Smooth muscle cell (in vitro differentiated cells): ENCODE measurements at regions not wholly inside any gene's neighbourhood (a gene's known extent, or its start where the extent isn't known, plus 50 kb on each side); places are given as distances from the start of the nearest gene placed in this dataset.

Experiments
- DNase-seq: peaks from one replicate; lab custom pipeline; 2025; ENCODE audit not compliant: unreplicated experiment; lab: John Stamatoyannopoulos, UW
- H2AFZ ChIP-seq: fragments of 200-600 bp; sonication (generic); 2 replicates; pipeline ENCODE4 v1.6.0; 2016; ENCODE audit warnings: antibody characterized with exemption, low read depth, mild to moderate bottlenecking
- H3F3A ChIP-seq: fragments of 200-600 bp; sonication (generic); 2 replicates; pipeline ENCODE4 v1.6.0; 2017; ENCODE audit warnings: antibody characterized with exemption, low read depth
- H3K27ac ChIP-seq: fragments of 200-600 bp; sonication (generic); 2 replicates; pipeline ENCODE4 v1.5.1; 2016; ENCODE audit warnings: low read depth, mild to moderate bottlenecking
- H3K27me3 ChIP-seq: fragments of 200-600 bp; sonication (generic); 2 replicates; pipeline ENCODE4 v1.6.1; 2016; ENCODE audit warnings: low read depth, mild to moderate bottlenecking
- H3K36me3 ChIP-seq: fragments of 200-600 bp; sonication (generic); 2 replicates; pipeline ENCODE4 v1.5.1; 2016; ENCODE audit warnings: low read depth
- H3K4me1 ChIP-seq: fragments of 200-600 bp; sonication (generic); 2 replicates; pipeline ENCODE4 v1.5.1; 2016; ENCODE audit warnings: low read depth
- H3K4me2 ChIP-seq: fragments of 200-600 bp; sonication (generic); 2 replicates; pipeline ENCODE4 v1.6.0; 2016; ENCODE audit warnings: mild to moderate bottlenecking
- H3K4me3 ChIP-seq: fragments of 200-600 bp; sonication (generic); 2 replicates; pipeline ENCODE4 v1.5.1; 2016; ENCODE audit warnings: mild to moderate bottlenecking
- H3K79me2 ChIP-seq: fragments of 200-600 bp; sonication (generic); 2 replicates; pipeline ENCODE4 v1.6.0; 2016; ENCODE audit warnings: low read depth, mild to moderate bottlenecking
- H3K9ac ChIP-seq: fragments of 200-600 bp; sonication (generic); 2 replicates; pipeline ENCODE4 v1.6.0; 2016; ENCODE audit warnings: low read depth
- H3K9me3 ChIP-seq: fragments of 200-600 bp; sonication (generic); replicated peaks from 2 replicates; pipeline ENCODE4 v1.5.1; 2016; ENCODE audit warnings: low read depth
- H4K20me1 ChIP-seq: fragments of 200-600 bp; sonication (generic); 2 replicates; pipeline ENCODE4 v1.6.0; 2016; ENCODE audit warnings: low read depth
- CTCF ChIP-seq: fragments of 200-600 bp; sonication (generic); IDR thresholded peaks from 2 replicates; pipeline ENCODE4 v1.5.1; 2017; ENCODE audit warnings: borderline replicate concordance, mild to moderate bottlenecking, antibody characterized with exemption; ENCODE audit not compliant: insufficient read depth, poor library complexity, severe bottlenecking
- WGBS: methylation state at CpG from one replicate; pipeline ENCODE4 v1.1.7; 2016; ENCODE audit warnings: low lambda C conversion rate; 5-methylcytosine and 5-hydroxymethylcytosine counted together

GRCh38 chr5:6840136-6840793, 127.0 kb downstream of the TENT4A start:
- no peak overlapping the region for H3K4me3 ChIP-seq
- 58% methylated on average over 7 of the region's 7 CpGs for WGBS
- H3K27me3 ChIP-seq, result no peaks in the 10 kb centered on the region
- no peak overlapping the region for H2AFZ ChIP-seq
- H3K4me2 ChIP-seq, result no peak overlapping the region
- H3K36me3 ChIP-seq, result no peaks in the 10 kb centered on the region
- DNase-seq, result no peak
- no peaks in the 10 kb centered on the region for H3K4me1 ChIP-seq
- H3K79me2 ChIP-seq, result no peaks in the 10 kb centered on the region
- H3K9ac ChIP-seq, result no peak overlapping the region
- H3K27ac ChIP-seq, result no peak overlapping the region
- TF ChIP-seq CTCF, result no peak
- no peaks in the 10 kb centered on the region for H3F3A ChIP-seq
- no peaks in the 10 kb centered on the region for H3K9me3 ChIP-seq
- H4K20me1 ChIP-seq, result no peaks in the 10 kb centered on the region

- no peak for DNase-seq
- H3K4me1 ChIP-seq, result no peaks in the 10 kb centered on the region
Observed at GRCh38 chr5:6843335-6843734, 130.1 kb downstream of the TENT4A start.

GRCh38 chr5:6843821-6844220, 130.6 kb downstream of the TENT4A start:
- 85% methylated on average over 8 of the region's 8 CpGs for WGBS
- no peak overlapping the region for H3K27ac ChIP-seq
- H3F3A ChIP-seq, result no peaks in the 10 kb centered on the region
- H3K79me2 ChIP-seq, result no peaks in the 10 kb centered on the region
- no peaks in the 10 kb centered on the region for H3K9me3 ChIP-seq
- DNase-seq, result no peak
- no peak overlapping the region for H3K9ac ChIP-seq
- no peaks in the 10 kb centered on the region for H4K20me1 ChIP-seq
- H3K4me2 ChIP-seq, result no peak overlapping the region
- H3K4me3 ChIP-seq, result no peak overlapping the region
- TF ChIP-seq CTCF, result no peak
- no peaks in the 10 kb centered on the region for H3K4me1 ChIP-seq
- H2AFZ ChIP-seq, result no peak overlapping the region
- H3K27me3 ChIP-seq, result no peaks in the 10 kb centered on the region
- no peaks in the 10 kb centered on the region for H3K36me3 ChIP-seq

More at GRCh38 chr5:6843335-6843734, 130.1 kb downstream of the TENT4A start:
- TF ChIP-seq CTCF, result no peak
- H3K4me3 ChIP-seq, result no peak overlapping the region
- H3K27me3 ChIP-seq, result no peaks in the 10 kb centered on the region
- H2AFZ ChIP-seq, result no peak overlapping the region
- H3K4me2 ChIP-seq, result no peak overlapping the region
- H3K36me3 ChIP-seq, result no peaks in the 10 kb centered on the region
- no peak overlapping the region for H3K27ac ChIP-seq
- H3K79me2 ChIP-seq, result no peaks in the 10 kb centered on the region
- no peaks in the 10 kb centered on the region for H3K9me3 ChIP-seq
- no peaks in the 10 kb centered on the region for H4K20me1 ChIP-seq
- H3K9ac ChIP-seq, result no peak overlapping the region
- WGBS, result 76% methylated on average over 2 of the region's 2 CpGs
- H3F3A ChIP-seq, result no peaks in the 10 kb centered on the region

- no peak for DNase-seq
- no peaks in the 10 kb centered on the region for H3K36me3 ChIP-seq
- no peaks in the 10 kb centered on the region for H3K9me3 ChIP-seq
- no peak for TF ChIP-seq CTCF
- no peaks in the 10 kb centered on the region for H3F3A ChIP-seq
- H3K79me2 ChIP-seq, result no peaks in the 10 kb centered on the region
- no peak overlapping the region for H3K9ac ChIP-seq
- no peaks in the 10 kb centered on the region for H4K20me1 ChIP-seq
- no peak overlapping the region for H3K4me3 ChIP-seq
- H3K27ac ChIP-seq, result no peak overlapping the region
- no peaks in the 10 kb centered on the region for H3K27me3 ChIP-seq
- 91% methylated on average over 12 of the region's 17 CpGs for WGBS
- no peak overlapping the region for H2AFZ ChIP-seq
- no peak overlapping the region for H3K4me2 ChIP-seq
- H3K4me1 ChIP-seq, result no peaks in the 10 kb centered on the region
Observed at GRCh38 chr5:6845856-6846255, 132.6 kb downstream of the TENT4A start.
